ENCODE measurements at regions not wholly inside any gene's neighbourhood (a gene's known extent, or its start where the extent isn't known, plus 50 kb on each side); places are given as distances from the start of the nearest gene placed in this dataset.

GRCh38 chr15:72845981-72846383 lies 62.4 kb upstream of the ADPGK start:
- TF ChIP-seq EZH2 (IDR thresholded peaks at IDR 0.05; ENCODE audit: borderline replicate concordance, low read length) (no peak), CTCF (IDR thresholded peaks at IDR 0.05; ENCODE audit: low read length) (no peak)

Data from OCI-LY1 (cell line).